Neural cell (in vitro differentiated cells): ENCODE measurements at regions not wholly inside any gene's neighbourhood (a gene's known extent, or its start where the extent isn't known, plus 50 kb on each side); places are given as distances from the start of the nearest gene placed in this dataset.

Source experiments
- H2AFZ ChIP-seq: fragments of 200-600, 300-800 bp; sonication (generic), shearing (Covaris generic); 2 replicates; pipeline ENCODE4 v1.6.0; 2014; ENCODE audit warnings: low read depth, mild to moderate bottlenecking, antibody characterized with exemption, low read length, moderate library complexity
- H3F3A ChIP-seq: fragments of 200-600 bp; shearing (Covaris generic); 2 replicates; pipeline ENCODE4 v1.6.1; 2016; ENCODE audit warnings: mild to moderate bottlenecking, moderate library complexity, mixed read lengths, antibody characterized with exemption, low read length; ENCODE audit not compliant: insufficient read depth, poor library complexity, severe bottlenecking
- H3K27ac ChIP-seq: fragments of 200-600, 300-800 bp; sonication (generic), shearing (Covaris generic); 2 replicates; pipeline ENCODE4 v1.5.1; 2014; ENCODE audit warnings: mild to moderate bottlenecking, low read length, moderate library complexity
- H3K27me3 ChIP-seq: fragments of 300-800, 200-600 bp; sonication (generic), shearing (Covaris generic); 2 replicates; pipeline ENCODE4 v1.6.0; 2014; ENCODE audit warnings: mild to moderate bottlenecking, low read depth, low read length, moderate library complexity; ENCODE audit not compliant: insufficient read depth
- H3K36me3 ChIP-seq: fragments of 300-800, 200-600 bp; sonication (generic), shearing (Covaris generic); 2 replicates; pipeline ENCODE4 v1.5.1; 2014; ENCODE audit warnings: mild to moderate bottlenecking, antibody characterized with exemption, low read length, moderate library complexity; ENCODE audit not compliant: insufficient read depth
- H3K4me2 ChIP-seq: fragments of 300-800, 200-600 bp; sonication (generic), shearing (Covaris generic); 2 replicates; pipeline ENCODE4 v1.6.0; 2014; ENCODE audit warnings: mild to moderate bottlenecking, low read length
- H3K4me3 ChIP-seq: fragments of 300-800, 200-600 bp; sonication (generic), shearing (Covaris generic); 2 replicates; pipeline ENCODE4 v1.5.1; 2014; ENCODE audit warnings: mild to moderate bottlenecking, low read length, moderate library complexity
- H3K79me2 ChIP-seq: fragments of 200-600 bp; shearing (Covaris generic); replicated peaks from 2 replicates; pipeline ENCODE4 v1.6.0; 2014; ENCODE audit warnings: mild to moderate bottlenecking, low read length, moderate library complexity; ENCODE audit not compliant: insufficient read depth
- H3K9ac ChIP-seq: fragments of 300-800, 200-600 bp; sonication (generic), shearing (Covaris generic); 2 replicates; pipeline ENCODE4 v1.6.1; 2016; ENCODE audit warnings: mild to moderate bottlenecking, low read length, mixed read lengths
- H3K9me2 ChIP-seq: fragments of 200-600 bp; shearing (Covaris generic); 2 replicates; pipeline ENCODE4 v1.6.1; 2016; ENCODE audit warnings: mild to moderate bottlenecking, low read length, mixed read lengths; ENCODE audit not compliant: insufficient read depth
- H3K9me3 ChIP-seq: fragments of 200-600, 300-800 bp; sonication (generic), shearing (Covaris generic); 2 replicates; pipeline ENCODE4 v1.6.1; 2016; ENCODE audit warnings: mild to moderate bottlenecking, mixed run types, low read length, moderate library complexity, mixed read lengths
- H4K20me1 ChIP-seq: fragments of 200-600 bp; shearing (Covaris generic); 2 replicates; pipeline ENCODE4 v1.6.1; 2016; ENCODE audit warnings: mild to moderate bottlenecking, mixed run types; ENCODE audit not compliant: insufficient read depth
- CTCF ChIP-seq: fragments of 450-650 bp; IDR thresholded peaks from 2 replicates; pipeline ENCODE4 v1.5.1; 2014; ENCODE audit warnings: antibody characterized with exemption, mild to moderate bottlenecking, moderate library complexity; ENCODE audit not compliant: poor library complexity, severe bottlenecking
- EP300 ChIP-seq: fragments of 450-650 bp; conservative IDR thresholded peaks from 2 replicates; pipeline ENCODE4 v1.6.1; 2014; ENCODE audit warnings: antibody characterized with exemption, mild to moderate bottlenecking, moderate library complexity; ENCODE audit not compliant: poor library complexity, severe bottlenecking
- EZH2 ChIP-seq: fragments of 200-600, 300-800 bp; shearing (Covaris generic), sonication (generic); IDR thresholded peaks from 2 replicates; pipeline ENCODE4 v1.6.1; 2014; ENCODE audit warnings: antibody characterized with exemption, low read length, borderline replicate concordance, mild to moderate bottlenecking; ENCODE audit not compliant: insufficient read depth, poor library complexity, severe bottlenecking
- MXI1 ChIP-seq: fragments of 450-650 bp; conservative IDR thresholded peaks from 2 replicates; pipeline ENCODE4 v1.6.1; 2014; ENCODE audit warnings: antibody characterized with exemption, mild to moderate bottlenecking; ENCODE audit not compliant: poor library complexity, severe bottlenecking
- POLR2AphosphoS5 ChIP-seq: IDR thresholded peaks from 2 replicates; pipeline ENCODE4 v1.6.1; 2012
- RAD21 ChIP-seq: fragments of 450-650 bp; conservative IDR thresholded peaks from 2 replicates; pipeline ENCODE4 v1.6.1; 2014; ENCODE audit warnings: antibody characterized with exemption, mild to moderate bottlenecking, moderate library complexity
- REST ChIP-seq: IDR thresholded peaks from 2 replicates; pipeline ENCODE4 v1.6.1; 2012; ENCODE audit warnings: borderline replicate concordance
- SMC3 ChIP-seq: fragments of 450-650 bp; conservative IDR thresholded peaks from 2 replicates; pipeline ENCODE4 v1.6.1; 2014; ENCODE audit warnings: antibody characterized with exemption, mild to moderate bottlenecking, moderate library complexity; ENCODE audit not compliant: poor library complexity
- TAF1 ChIP-seq: IDR thresholded peaks from 2 replicates; pipeline ENCODE4 v1.6.1; 2012; ENCODE audit warnings: low read depth

DNA sequence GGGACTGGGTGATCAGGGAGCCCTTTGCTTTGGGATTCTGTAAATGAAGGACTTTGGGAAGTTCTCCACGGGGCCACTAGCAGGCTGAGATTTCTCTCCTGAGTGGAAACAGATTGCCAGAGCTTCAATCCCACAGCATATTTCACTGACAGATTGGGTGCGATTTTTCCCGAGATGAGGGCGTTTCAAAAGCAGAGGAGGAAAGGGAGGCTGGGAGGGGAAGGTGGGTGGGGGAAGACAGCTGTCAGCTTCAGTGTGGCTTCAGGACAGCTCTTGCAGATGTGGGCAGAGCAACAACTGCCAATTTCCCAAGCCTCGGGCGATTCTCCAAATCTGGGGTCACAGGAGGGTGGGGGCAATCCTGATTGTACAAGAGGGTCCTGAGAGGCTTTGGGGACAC is 258.5 kb upstream of the ADRA1B start:
- H3F3A ChIP-seq, result no peaks in the 10 kb centered on the region
- H3K9me3 ChIP-seq, result no peaks in the 10 kb centered on the region
- no peak overlapping the region for H3K9ac ChIP-seq
- no peak overlapping the region for H3K4me3 ChIP-seq
- no peak overlapping the region for H3K27ac ChIP-seq
- H4K20me1 ChIP-seq, result no peaks in the 10 kb centered on the region
- no peaks in the 10 kb centered on the region for H3K27me3 ChIP-seq
- H3K36me3 ChIP-seq, result no peaks in the 10 kb centered on the region
- H2AFZ ChIP-seq, result no peak overlapping the region
- H3K79me2 ChIP-seq, result no peaks in the 10 kb centered on the region
- H3K9me2 ChIP-seq, result no peaks in the 10 kb centered on the region
- H3K4me2 ChIP-seq, result no peak overlapping the region
- TF ChIP-seq EP300, result no peak
- TF ChIP-seq EZH2, result no peak
- no peak for TF ChIP-seq RAD21
- no peak for TF ChIP-seq SMC3
- no peak for TF ChIP-seq CTCF
- no peak for TF ChIP-seq TAF1
- TF ChIP-seq POLR2AphosphoS5, result no peak
- no peak for TF ChIP-seq MXI1
- no peak for TF ChIP-seq REST

- Histone ChIP-seq H3K27me3 (no peaks in the 10 kb centered on the region), H3K79me2 (no peaks in the 10 kb centered on the region), H3K4me3 (no peak overlapping the region), H3F3A (no peaks in the 10 kb centered on the region), H4K20me1 (no peaks in the 10 kb centered on the region), H3K36me3 (no peaks in the 10 kb centered on the region), H3K9ac (no peak overlapping the region), H3K4me2 (no peak overlapping the region), H2AFZ (no peak overlapping the region), H3K27ac (no peak overlapping the region), H3K9me2 (no peaks in the 10 kb centered on the region), H3K9me3 (no peaks in the 10 kb centered on the region)
- TF ChIP-seq EP300 (no peak), EZH2 (no peak), SMC3 (no peak), REST (no peak), CTCF (no peak), RAD21 (no peak), POLR2AphosphoS5 (no peak), TAF1 (no peak), MXI1 (no peak)
Measured at GRCh38 chr5:159658266-159658925, 257.9 kb upstream of the ADRA1B start.
